ENCODE measurements at regions not wholly inside any gene's neighbourhood (a gene's known extent, or its start where the extent isn't known, plus 50 kb on each side); places are given as distances from the start of the nearest gene placed in this dataset.

DNA sequence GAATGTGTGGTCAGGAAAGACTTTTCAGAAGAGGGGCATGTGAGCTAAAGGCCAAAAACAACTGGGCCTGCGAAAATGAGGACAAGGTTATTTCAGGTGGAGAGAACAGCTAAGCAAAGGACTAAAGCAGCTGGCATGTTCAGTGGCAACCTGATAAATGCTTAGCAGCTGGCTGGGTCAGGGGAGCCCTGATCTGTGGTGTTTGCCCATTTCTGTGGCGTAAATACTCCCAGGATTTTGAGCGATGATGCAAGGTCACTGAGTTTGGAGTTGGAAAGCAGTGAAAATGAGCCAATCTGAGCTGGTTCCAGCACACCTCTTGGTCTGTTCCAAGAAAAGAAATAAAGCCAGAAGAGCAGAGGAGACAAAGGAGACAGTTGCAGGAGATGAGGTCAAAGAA is 704.3 kb downstream of the UQCRFS1 start:
- no peak for TF ChIP-seq POLR2A (IDR thresholded peaks at IDR 0.05; ENCODE audit: low read depth, low read length)
- Histone ChIP-seq H3K9me1 (replicated peaks; ENCODE audit: control insufficient read depth, extremely low read depth, insufficient read depth, low read length) (no peaks in the 10 kb centered on the region), H3K9ac (replicated peaks; ENCODE audit: extremely low read depth, insufficient read depth, low read length) (no peak overlapping the region), H2AFZ (ENCODE audit: low read depth, low read length) (no peak overlapping the region), H3K27me3 (ENCODE audit: control insufficient read depth in 2 of 2, insufficient read depth in 2 of 2, low read length in 2 of 2) (no peaks in the 10 kb centered on the region), H4K20me1 (replicated peaks; ENCODE audit: control insufficient read depth, extremely low read depth, insufficient read depth, low read length) (no peaks in the 10 kb centered on the region), H3K27ac (ENCODE audit: insufficient read depth, low read depth, low read length) (no peak overlapping the region), H3K4me2 (ENCODE audit: insufficient read depth, low read length) (no peak overlapping the region), H3K79me2 (ENCODE audit: control insufficient read depth, insufficient read depth, low read length) (no peaks in the 10 kb centered on the region), H3K4me3 (replicated peaks in 1 of 3; ENCODE audit: insufficient read depth in 1 of 3, low read depth in 1 of 3, low read length in 3 of 3) (no peak overlapping the region), H3K4me1 (ENCODE audit: control insufficient read depth, extremely low read depth, insufficient read depth, low read length) (no peaks in the 10 kb centered on the region), H3K9me3 (replicated peaks; ENCODE audit: control insufficient read depth, insufficient read depth, low read length) (no peaks in the 10 kb centered on the region), H3K36me3 (ENCODE audit: control insufficient read depth in 2 of 2, extremely low read depth in 1 of 2, insufficient read depth in 2 of 2, low read length in 2 of 2) (no peaks in the 10 kb centered on the region)
- ChIA-PET CTCF (no interaction called here), POLR2A (no interaction called here)
- DNase-seq (ENCODE audit: low read depth, low spot score) (no peak), FAIRE-seq (no peak)
- intact Hi-C loops (cut with micrococcal nuclease) (no loop called here), dilution Hi-C loops (cut with MboI; ENCODE audit: extremely low pct_ligation_motif_present, low sequenced_read_pairs) (no loop called here)
- no TSS peak for BruUV-seq (replicated peaks)

DNA sequence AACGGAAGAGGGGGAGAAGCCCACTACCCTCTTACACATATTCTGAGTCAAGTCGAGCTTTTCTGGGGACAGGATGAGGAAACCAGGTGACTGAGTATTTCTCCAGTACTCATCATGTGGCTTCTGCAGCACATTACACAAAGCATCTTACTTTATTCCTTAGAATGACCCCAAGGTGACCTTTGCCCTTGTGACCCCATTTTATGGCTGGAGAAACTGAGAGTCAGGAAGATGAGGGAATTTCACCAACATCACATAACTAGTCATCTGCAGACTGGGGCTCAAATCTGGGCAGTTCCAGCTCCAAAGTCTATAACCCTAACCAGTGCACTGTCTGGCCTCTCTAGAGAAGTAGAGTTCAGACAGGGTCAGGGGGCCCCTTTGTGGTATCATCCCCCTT is 707.0 kb downstream of the UQCRFS1 start:
- H3K9me1 ChIP-seq (replicated peaks; ENCODE audit: control insufficient read depth, extremely low read depth, insufficient read depth, low read length): no peaks in the 10 kb centered on the region
- H3K27me3 ChIP-seq (ENCODE audit: control insufficient read depth in 2 of 2, insufficient read depth in 2 of 2, low read length in 2 of 2): no peaks in the 10 kb centered on the region
- FAIRE-seq (no peak), DNase-seq (ENCODE audit: low read depth, low spot score) (no peak)
- H3K79me2 ChIP-seq (ENCODE audit: control insufficient read depth, insufficient read depth, low read length): no peaks in the 10 kb centered on the region
- dilution Hi-C loops (cut with MboI; ENCODE audit: extremely low pct_ligation_motif_present, low sequenced_read_pairs): no loop called here
- H3K4me2 ChIP-seq (ENCODE audit: insufficient read depth, low read length): no peak overlapping the region
- H3K4me3 ChIP-seq (replicated peaks in 1 of 3; ENCODE audit: insufficient read depth in 1 of 3, low read depth in 1 of 3, low read length in 3 of 3): no peak overlapping the region
- TF ChIP-seq POLR2AphosphoS5 (IDR thresholded peaks at IDR 0.05; ENCODE audit: insufficient read depth, low read depth, low read length) (no peak), JUN (IDR thresholded peaks at IDR 0.05; ENCODE audit: borderline replicate concordance, insufficient read depth, insufficient read length, low read depth) (no peak), MYC (IDR thresholded peaks at IDR 0.05; ENCODE audit: low read depth, low read length) (no peak), EZH2 (IDR thresholded peaks at IDR 0.05; ENCODE audit: borderline replicate concordance, low read depth, low read length, severe bottlenecking) (no peak), FOS (IDR thresholded peaks at IDR 0.05; ENCODE audit: borderline replicate concordance, insufficient read depth, low read length) (no peak), POLR2A (IDR thresholded peaks at IDR 0.05; ENCODE audit: low read depth, low read length) (no peak), GATA2 (IDR thresholded peaks at IDR 0.05; ENCODE audit: insufficient read depth, insufficient read length, low read depth, low read length) (no peak)
- TF ChIP-seq, protein P1, sequence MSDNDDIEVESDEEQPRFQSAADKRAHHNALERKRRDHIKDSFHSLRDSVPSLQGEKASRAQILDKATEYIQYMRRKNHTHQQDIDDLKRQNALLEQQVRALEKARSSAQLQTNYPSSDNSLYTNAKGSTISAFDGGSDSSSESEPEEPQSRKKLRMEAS (IDR thresholded peaks at IDR 0.05; ENCODE audit: insufficient read depth, insufficient read length): no peak
- TF ChIP-seq, protein P2, sequence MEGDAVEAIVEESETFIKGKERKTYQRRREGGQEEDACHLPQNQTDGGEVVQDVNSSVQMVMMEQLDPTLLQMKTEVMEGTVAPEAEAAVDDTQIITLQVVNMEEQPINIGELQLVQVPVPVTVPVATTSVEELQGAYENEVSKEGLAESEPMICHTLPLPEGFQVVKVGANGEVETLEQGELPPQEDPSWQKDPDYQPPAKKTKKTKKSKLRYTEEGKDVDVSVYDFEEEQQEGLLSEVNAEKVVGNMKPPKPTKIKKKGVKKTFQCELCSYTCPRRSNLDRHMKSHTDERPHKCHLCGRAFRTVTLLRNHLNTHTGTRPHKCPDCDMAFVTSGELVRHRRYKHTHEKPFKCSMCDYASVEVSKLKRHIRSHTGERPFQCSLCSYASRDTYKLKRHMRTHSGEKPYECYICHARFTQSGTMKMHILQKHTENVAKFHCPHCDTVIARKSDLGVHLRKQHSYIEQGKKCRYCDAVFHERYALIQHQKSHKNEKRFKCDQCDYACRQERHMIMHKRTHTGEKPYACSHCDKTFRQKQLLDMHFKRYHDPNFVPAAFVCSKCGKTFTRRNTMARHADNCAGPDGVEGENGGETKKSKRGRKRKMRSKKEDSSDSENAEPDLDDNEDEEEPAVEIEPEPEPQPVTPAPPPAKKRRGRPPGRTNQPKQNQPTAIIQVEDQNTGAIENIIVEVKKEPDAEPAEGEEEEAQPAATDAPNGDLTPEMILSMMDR (IDR thresholded peaks at IDR 0.05; ENCODE audit: extremely low read depth in 1 of 2, insufficient read depth in 1 of 2, low read depth in 1 of 2, low read length in 2 of 2): no peak
- no peaks in the 10 kb centered on the region for H3K4me1 ChIP-seq (ENCODE audit: control insufficient read depth, extremely low read depth, insufficient read depth, low read length)
- CTCF ChIA-PET: interaction anchor here (0.6 kb wide), 1 partner anchor 37 kb away, joined by 3 read pairs; no protein-coding TSS in a partner anchor
- H3K9ac ChIP-seq (replicated peaks; ENCODE audit: extremely low read depth, insufficient read depth, low read length): no peak overlapping the region
- no peak overlapping the region for H2AFZ ChIP-seq (ENCODE audit: low read depth, low read length)
- H3K36me3 ChIP-seq (ENCODE audit: control insufficient read depth in 2 of 2, extremely low read depth in 1 of 2, insufficient read depth in 2 of 2, low read length in 2 of 2): no peaks in the 10 kb centered on the region
- intact Hi-C loops (cut with micrococcal nuclease): no loop called here
- H3K9me3 ChIP-seq (replicated peaks; ENCODE audit: control insufficient read depth, insufficient read depth, low read length): no peaks in the 10 kb centered on the region
- POLR2A ChIA-PET: no interaction called here
- no TSS peak for BruUV-seq (replicated peaks)
- H4K20me1 ChIP-seq (replicated peaks; ENCODE audit: control insufficient read depth, extremely low read depth, insufficient read depth, low read length): no peaks in the 10 kb centered on the region
- no peak overlapping the region for H3K27ac ChIP-seq (ENCODE audit: insufficient read depth, low read depth, low read length)

Data from endothelial cell of umbilical vein (primary cell).